Esophagus squamous epithelium (tissue), 5 donors: ENCODE measurements at regions not wholly inside any gene's neighbourhood (a gene's known extent, or its start where the extent isn't known, plus 50 kb on each side); places are given as distances from the start of the nearest gene placed in this dataset.

Source experiments
- DNase-seq: peaks from one replicate; lab custom pipeline; 2025; lab: John Stamatoyannopoulos, UW
- H3K27ac ChIP-seq, 4 donors: fragments of 200-600 bp; sonication (generic); one replicate each; pipeline ENCODE4 v1.5.1; 2016 to 2019; ENCODE audit warnings: mild to moderate bottlenecking in 1 of 4
- H3K27me3 ChIP-seq, 4 donors: fragments of 200-600 bp; sonication (generic); 1 replicate in 3 of 4; 2 replicates in 1 of 4; pipeline versions ENCODE4 v1.5.1 to v1.6.0; 2017 to 2021; ENCODE audit warnings: antibody characterized with exemption in 1 of 4
- H3K36me3 ChIP-seq, 3 donors: fragments of 200-600 bp; sonication (generic); one replicate each; pipeline ENCODE4 v1.5.1; 2016 to 2019
- H3K4me1 ChIP-seq, 3 donors: fragments of 200-600 bp; sonication (generic); one replicate each; pipeline ENCODE4 v1.5.1; 2017 to 2019
- H3K4me3 ChIP-seq, 4 donors: fragments of 200-600 bp; sonication (generic); 1 replicate in 3 of 4; 2 replicates in 1 of 4; pipeline ENCODE4 v1.5.1; 2016 to 2019; ENCODE audit warnings: mild to moderate bottlenecking in 2 of 4, moderate library complexity in 1 of 4
- H3K9me3 ChIP-seq, 3 donors: fragments of 200-600 bp; sonication (generic); one replicate each; pipeline ENCODE4 v1.5.1; 2016 to 2019
- CTCF ChIP-seq, 6 experiments: fragments of 450-650 bp in 4 of 6; fragments of 200-600 bp in 2 of 6; sonication (generic) in 2 of 6; IDR thresholded peaks; one replicate each; pipeline ENCODE4 v1.5.1; 2016 to 2019; ENCODE audit warnings: antibody characterized with exemption in 6 of 6, mild to moderate bottlenecking in 4 of 6, moderate library complexity in 4 of 6
- POLR2A ChIP-seq, 4 donors: fragments of 450-650 bp; IDR thresholded peaks; one replicate each; pipeline ENCODE4 v1.6.1; 2017; ENCODE audit warnings: antibody characterized with exemption in 4 of 4, mild to moderate bottlenecking in 4 of 4, moderate library complexity in 3 of 4
- WGBS, 2 donors: methylation state at CpG; one replicate each; pipeline ENCODE4 v1.1.5; 2018; 5-methylcytosine and 5-hydroxymethylcytosine counted together
- intact Hi-C: fragments of 100-400 bp; cut with DNase I; formaldehyde crosslinking; loops from one replicate; pipeline ENCODE4 v1.15.0; 2022
- donor health status: DM: yes; HTN: yes; CAD: no.

- H3K27me3 ChIP-seq = no peaks in the 10 kb centered on the region
- WGBS, 2 donors = 84 to 85% methylated on average over 1 of the region's 1 CpG
- TF ChIP-seq CTCF (IDR thresholded peaks at IDR 0.05) (no peak), POLR2A (IDR thresholded peaks at IDR 0.05) (no peak)
- H3K9me3 ChIP-seq = no peaks in the 10 kb centered on the region
- H3K4me1 ChIP-seq = no peaks in the 10 kb centered on the region
- intact Hi-C loops = no loop called here
- DNase-seq = no peak
- no peak overlapping the region for H3K4me3 ChIP-seq
- H3K36me3 ChIP-seq = no peaks in the 10 kb centered on the region
- H3K27ac ChIP-seq = no peak overlapping the region
These were observed 66.2 kb upstream of the BEND6 start for GRCh38 chr6:56888687-56889086.

GRCh38 chr6:56887086-56887485, 67.8 kb upstream of the BEND6 start:
- no peaks in the 10 kb centered on the region for H3K4me1 ChIP-seq
- TF ChIP-seq POLR2A (IDR thresholded peaks at IDR 0.05) (no peak), CTCF (IDR thresholded peaks at IDR 0.05) (no peak)
- WGBS, 2 donors = 62 to 65% methylated on average over 1 of the region's 1 CpG
- no peak overlapping the region for H3K4me3 ChIP-seq
- intact Hi-C loops = no loop called here
- no peaks in the 10 kb centered on the region for H3K9me3 ChIP-seq
- H3K36me3 ChIP-seq = no peaks in the 10 kb centered on the region
- no peaks in the 10 kb centered on the region for H3K27me3 ChIP-seq
- DNase-seq = no peak
- H3K27ac ChIP-seq = no peak overlapping the region

GRCh38 chr6:56877922-56878321, 77.0 kb upstream of the BEND6 start:
- intact Hi-C loops = no loop called here
- 80 to 81% methylated on average over 2 of the region's 2 CpGs for whole genome bisulfite sequencing, 2 donors
- H3K4me3 ChIP-seq = no peak overlapping the region

GRCh38 chr6:56875961-56876360, 78.9 kb upstream of the BEND6 start:
- TF ChIP-seq CTCF (IDR thresholded peaks at IDR 0.05) (no peak), POLR2A (IDR thresholded peaks at IDR 0.05) (no peak)
- H3K9me3 ChIP-seq = no peaks in the 10 kb centered on the region
- H3K4me3 ChIP-seq = no peak overlapping the region
- no peak for DNase-seq
- 78 to 89% methylated on average over 5 of the region's 5 CpGs for WGBS, 2 donors
- no peaks in the 10 kb centered on the region for H3K27me3 ChIP-seq
- no peak overlapping the region for H3K27ac ChIP-seq
- H3K4me1 ChIP-seq = no peaks in the 10 kb centered on the region
- H3K36me3 ChIP-seq = no peaks in the 10 kb centered on the region
- intact Hi-C loops = no loop called here

More at GRCh38 chr6:56877922-56878321, 77.0 kb upstream of the BEND6 start:
- DNase-seq = no peak
- H3K36me3 ChIP-seq = no peaks in the 10 kb centered on the region
- TF ChIP-seq POLR2A (IDR thresholded peaks at IDR 0.05) = no peak
- no peak for TF ChIP-seq CTCF (IDR thresholded peaks at IDR 0.05)
- no peaks in the 10 kb centered on the region for H3K9me3 ChIP-seq
- no peaks in the 10 kb centered on the region for H3K27me3 ChIP-seq
- H3K4me1 ChIP-seq = no peaks in the 10 kb centered on the region
- no peak overlapping the region for H3K27ac ChIP-seq

GRCh38 chr6:56875523-56875922, 79.4 kb upstream of the BEND6 start:
- no peaks in the 10 kb centered on the region for H3K9me3 ChIP-seq
- DNase-seq = no peak
- no peak for TF ChIP-seq POLR2A (IDR thresholded peaks at IDR 0.05)
- no peak for TF ChIP-seq CTCF (IDR thresholded peaks at IDR 0.05)
- no peak overlapping the region for H3K27ac ChIP-seq
- H3K4me1 ChIP-seq = no peaks in the 10 kb centered on the region
- H3K4me3 ChIP-seq = no peak overlapping the region
- H3K36me3 ChIP-seq = no peaks in the 10 kb centered on the region
- intact Hi-C loops = no loop called here
- no peaks in the 10 kb centered on the region for H3K27me3 ChIP-seq
- 92 to 93% methylated on average over 1 of the region's 1 CpG for WGBS, 2 donors
